Germinal center (tissue), 1 donor: ENCODE measurements at regions not wholly inside any gene's neighbourhood (a gene's known extent, or its start where the extent isn't known, plus 50 kb on each side); places are given as distances from the start of the nearest gene placed in this dataset.
"Not testable (repeated sequence)": the region's sequence is repeated elsewhere in the genome, so short reads cannot be mapped to it uniquely, and the experiment has no call there.

Experiments used
- DNase-seq: peaks from one replicate; pipeline ENCODE4 v3.0.0; 2012; ENCODE audit warnings: mixed read lengths, low spot score

DNA sequence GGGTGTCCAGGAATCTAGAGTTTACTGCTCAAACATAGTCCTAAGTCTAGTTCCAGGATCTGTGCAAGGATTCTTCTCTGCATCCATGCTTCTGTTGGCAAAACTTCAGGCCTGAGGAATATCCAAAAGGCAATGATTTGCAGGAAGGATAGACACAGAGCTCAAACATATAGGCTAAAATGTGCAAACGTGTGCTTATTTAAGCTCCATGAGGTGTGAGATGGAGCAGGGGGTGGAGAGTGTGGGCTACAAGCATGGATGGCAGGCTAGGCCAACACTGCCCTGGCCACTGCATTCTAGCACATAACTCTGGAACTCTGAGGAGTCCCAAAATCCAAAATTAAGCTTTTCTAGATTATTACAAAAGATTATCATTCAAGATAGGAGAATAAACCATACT, 301.1 kb downstream of the PAX3 start:
- no peak for DNase-seq

- no peak for DNase-seq
Measured at GRCh38 chr2:221997100-221997499, 301.7 kb downstream of the PAX3 start.

- no peak for DNase-seq
Measured at GRCh38 chr2:221994926-221995325, 303.9 kb downstream of the PAX3 start.

DNA sequence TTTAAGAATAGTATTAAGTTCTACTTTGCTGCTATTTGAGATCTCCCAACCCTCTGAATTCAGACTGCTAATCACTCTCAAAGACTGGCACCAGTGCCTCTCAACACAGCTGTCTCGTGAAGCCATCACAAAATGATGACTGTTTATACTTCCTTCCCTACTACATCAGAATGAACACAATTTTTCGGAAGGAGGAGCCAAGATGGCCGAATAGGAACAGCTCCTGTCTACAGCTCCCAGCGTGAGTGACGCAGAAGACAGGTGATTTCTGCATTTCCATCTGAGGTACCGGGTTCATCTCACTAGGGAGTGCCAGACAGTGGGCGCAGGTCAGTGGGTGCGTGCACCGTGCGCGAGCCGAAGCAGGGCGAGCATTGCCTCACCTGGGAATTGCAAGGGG, 314.4 kb downstream of the PAX3 start:
- DNase-seq, result not testable (repeated sequence)

- no peak for DNase-seq
Measured at GRCh38 chr2:221981912-221982470, 316.8 kb downstream of the PAX3 start.

DNA sequence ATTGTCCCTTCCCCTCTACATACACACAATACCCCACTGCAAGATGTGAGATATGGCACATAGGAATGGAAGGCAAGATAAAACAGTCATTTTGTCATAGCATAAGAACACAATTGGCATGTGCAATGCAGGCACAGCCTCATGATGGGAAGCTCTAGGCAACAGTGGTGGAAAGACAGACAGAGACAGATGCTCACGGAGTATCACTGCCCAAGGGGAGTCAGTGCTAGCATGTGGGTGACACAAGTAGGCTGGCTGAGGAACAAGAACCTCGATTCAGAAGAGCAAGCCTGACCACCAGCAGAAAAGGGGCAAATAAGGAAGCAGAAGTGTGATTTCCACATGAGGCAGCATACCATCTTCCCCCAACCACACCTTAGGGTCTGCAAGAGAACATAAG, 323.6 kb downstream of the PAX3 start:
- no peak for DNase-seq

DNA sequence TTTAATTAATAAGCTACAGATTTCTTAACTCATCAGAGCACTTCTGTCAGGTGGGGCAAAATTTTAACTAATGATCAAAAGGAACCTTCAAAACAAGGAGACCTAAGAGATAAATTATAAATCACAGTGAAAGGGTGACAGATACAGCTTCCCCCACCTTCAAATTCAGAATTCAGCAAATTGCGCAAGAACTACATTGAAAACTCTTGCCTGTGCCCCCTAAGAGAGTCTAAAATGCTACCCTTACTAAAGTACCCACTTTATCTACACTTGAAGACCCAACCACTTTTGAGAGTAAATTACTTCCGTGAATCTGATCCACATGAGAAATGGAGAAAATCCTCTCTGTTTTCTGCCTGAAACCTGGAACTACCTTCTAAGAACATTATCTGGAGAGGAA, 324.9 kb downstream of the PAX3 start:
- DNase-seq, result no peak

DNA sequence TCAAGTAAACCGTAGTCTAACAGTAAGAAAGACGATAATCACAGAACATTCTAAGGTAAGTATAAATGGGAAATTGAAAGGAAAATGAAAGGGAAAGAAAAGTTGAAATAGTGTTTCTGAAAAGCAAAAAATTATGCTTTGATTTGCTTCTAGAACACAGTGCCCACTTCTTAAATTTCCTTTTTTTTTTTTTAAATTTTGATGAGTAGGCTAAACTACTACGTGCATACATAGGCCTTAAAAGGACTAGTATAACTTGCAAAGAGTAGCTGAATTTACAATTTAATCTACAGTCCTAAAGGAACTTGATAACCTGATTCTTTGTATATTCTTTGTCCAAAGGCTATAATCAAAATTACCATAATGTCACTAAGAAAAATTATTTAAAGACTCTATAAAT, 325.3 kb downstream of the PAX3 start:
- no peak for DNase-seq

DNA sequence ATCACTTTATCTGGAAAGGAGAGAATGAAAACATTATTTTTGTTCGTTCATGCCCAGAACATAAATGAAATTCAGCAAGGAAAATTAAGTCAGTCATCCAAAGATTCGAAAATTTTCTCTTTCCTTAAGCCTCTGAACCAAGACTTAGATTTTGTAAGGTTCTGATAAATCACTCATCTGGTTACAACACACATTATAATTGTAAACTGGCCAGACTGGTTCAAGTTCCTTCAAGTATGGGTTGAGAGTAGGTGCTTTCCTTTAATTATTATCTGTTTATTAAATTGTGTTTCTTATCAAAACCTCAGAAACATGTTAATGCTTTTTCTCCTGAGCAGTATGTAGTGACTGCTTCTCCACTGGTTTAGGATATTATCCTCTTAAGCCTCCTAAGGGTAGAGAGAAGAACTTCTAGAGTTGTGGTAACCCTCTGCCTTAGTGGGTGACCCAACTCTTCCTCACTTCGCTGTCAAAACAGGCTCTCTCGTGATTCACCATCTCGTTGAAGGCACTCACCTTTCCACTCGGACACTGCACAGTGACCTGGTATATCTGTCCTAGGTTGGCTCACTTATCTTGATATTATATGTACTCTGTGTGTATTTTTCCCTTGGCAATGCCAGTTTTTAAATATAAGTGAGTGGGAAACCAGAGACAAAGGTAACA, 325.9 kb downstream of the PAX3 start:
- no peak for DNase-seq

- DNase-seq, result no peak
Measured at GRCh38 chr2:221970389-221970788, 328.4 kb downstream of the PAX3 start.

DNA sequence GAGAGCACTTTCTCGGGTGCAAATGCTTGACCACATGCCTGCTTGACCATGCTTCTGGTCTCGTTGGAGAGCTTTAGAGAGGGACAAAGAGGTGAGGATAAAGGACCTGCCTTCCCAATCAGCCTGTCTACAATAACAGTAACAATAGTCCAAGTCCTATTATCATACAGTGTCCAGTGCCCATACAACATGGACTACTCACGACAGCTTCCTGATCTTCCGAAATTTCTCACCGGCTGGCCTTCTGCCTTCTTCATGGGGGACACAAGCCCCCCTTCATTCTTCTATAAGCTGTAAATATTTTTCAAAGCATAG, 329.0 kb downstream of the PAX3 start:
- DNase-seq, result no peak

GRCh38 chr2:221969087-221969829, 329.5 kb downstream of the PAX3 start:
- DNase-seq, result peak; percentile 18

GRCh38 chr2:221962186-221962585, 336.6 kb downstream of the PAX3 start:
- DNase-seq, result no peak

- no peak for DNase-seq
Measured at GRCh38 chr2:221961561-221961960, 337.2 kb downstream of the PAX3 start.

DNA sequence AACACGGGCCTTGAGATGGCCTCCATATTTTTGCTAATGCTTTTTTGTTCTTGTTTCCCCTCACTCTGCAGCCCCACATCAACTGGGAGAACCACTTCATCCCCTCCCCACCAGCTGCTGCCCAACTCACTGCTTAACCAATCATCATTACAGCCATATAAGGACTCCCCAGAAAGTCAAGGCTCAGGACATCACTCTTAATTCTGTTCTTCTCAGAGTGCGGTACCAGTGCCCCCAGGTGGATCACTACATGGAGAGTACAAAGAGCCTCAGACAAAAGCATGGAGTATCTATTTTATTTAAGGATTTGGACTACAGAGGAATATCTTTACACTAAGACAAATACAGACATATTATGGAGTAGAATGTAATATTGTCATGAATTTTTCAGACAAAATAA, 340.6 kb downstream of the PAX3 start:
- no peak for DNase-seq

- DNase-seq, result no peak
Measured at GRCh38 chr2:221948076-221948475, 350.7 kb downstream of the PAX3 start.

- DNase-seq, result not testable (repeated sequence)
Measured at GRCh38 chr2:221944452-221944851, 354.3 kb downstream of the PAX3 start.

DNA sequence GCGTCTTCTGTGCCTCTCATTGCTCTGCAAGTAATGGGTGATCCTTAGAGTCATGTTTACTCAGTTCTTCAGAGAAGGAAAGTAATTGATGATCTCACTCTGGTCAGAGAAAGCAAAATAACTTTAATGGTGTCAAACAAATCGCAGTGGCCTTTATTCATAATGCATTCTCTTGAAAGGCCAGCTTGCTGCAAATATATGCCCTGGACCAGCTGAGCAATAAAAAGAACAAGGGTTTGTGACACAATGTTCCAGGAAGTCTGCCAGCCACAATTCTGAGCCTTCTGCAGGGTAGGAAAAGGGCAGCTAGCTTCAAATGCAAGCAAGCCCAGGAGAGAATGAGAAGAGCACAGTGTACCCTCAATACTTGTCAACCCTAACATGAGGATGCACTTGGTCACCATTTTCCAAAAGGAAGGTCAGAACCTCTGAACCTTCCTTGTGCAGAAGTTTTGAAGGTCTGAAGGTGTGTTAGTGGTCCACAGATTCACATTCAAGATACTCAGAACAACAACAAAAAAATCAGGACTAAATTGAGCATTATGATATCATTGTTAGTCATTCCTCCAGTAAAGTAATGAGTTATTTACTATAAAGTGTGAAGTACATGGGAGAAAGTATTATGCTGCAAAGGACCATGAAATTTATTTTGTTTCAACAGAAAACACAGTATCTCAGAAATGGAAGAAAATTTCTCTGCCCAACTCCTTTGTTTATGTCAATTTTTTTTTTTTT, 355.6 kb downstream of the PAX3 start:
- no peak for DNase-seq

DNA sequence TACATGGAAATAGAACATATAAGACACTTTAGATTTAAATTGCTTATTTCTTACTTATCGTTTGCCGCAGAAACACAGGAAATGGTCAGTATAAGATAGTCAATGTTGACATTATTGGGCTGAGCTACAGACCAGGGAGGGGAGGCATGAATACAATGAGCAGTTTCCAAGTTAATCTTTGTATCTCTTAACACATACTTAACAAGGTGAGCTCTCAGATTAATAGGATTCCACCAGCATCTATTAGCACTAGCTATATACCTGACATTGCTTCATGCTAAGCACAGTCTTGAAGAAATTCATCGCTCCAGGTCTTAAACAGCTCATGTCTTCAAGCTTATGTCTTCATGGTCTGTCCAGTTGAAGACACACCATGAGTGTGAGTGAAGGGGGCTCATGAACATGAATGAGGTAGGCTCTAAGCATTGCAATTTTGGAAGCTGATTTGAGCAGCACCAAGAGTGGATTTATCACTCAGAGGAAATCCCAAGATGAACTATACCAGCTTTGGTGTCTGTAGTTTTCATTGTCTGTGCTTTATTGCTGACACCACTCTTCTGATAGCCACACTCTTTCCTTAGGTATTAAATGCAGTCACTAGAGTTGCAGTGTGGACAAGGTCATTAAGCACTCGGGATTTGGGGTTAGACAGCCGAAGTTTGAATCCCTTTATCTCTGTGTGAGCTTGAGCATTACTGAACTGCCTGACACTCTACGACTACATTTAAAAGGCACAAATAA, 359.3 kb upstream of the EPHA4 start:
- DNase-seq, result no peak

- no peak for DNase-seq
Measured at GRCh38 chr2:221929259-221929658, 357.2 kb upstream of the EPHA4 start.

DNA sequence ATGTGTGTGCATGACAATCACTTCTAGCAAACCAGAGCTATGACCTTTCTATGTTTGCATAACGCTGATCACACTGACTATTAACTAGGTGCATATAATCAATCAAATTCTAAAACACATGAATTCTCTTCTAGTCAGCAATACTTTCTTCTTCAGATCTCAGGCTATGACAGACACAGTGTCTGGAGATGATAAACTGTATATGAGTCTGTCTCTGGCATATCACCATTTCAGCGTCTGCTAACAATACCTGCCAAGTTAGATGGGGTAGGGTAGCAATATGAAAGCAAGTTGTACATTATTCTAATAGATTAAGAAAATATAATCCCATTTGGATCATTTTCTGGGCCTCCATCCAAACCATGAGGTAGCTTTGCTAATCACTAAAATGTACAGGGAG, 354.2 kb upstream of the EPHA4 start:
- DNase-seq, result no peak

GRCh38 chr2:221924576-221924975, 352.5 kb upstream of the EPHA4 start:
- no peak for DNase-seq
